IMR-90 (cell line): ENCODE measurements at regions not wholly inside any gene's neighbourhood (a gene's known extent, or its start where the extent isn't known, plus 50 kb on each side); places are given as distances from the start of the nearest gene placed in this dataset.

ENCODE experiments used
- ATAC-seq: fragments of 200-7000 bp; cut with Tn5 transposase; 2 replicates; pipeline ENCODE4 v1.9.1; 2020; ENCODE audit warnings: low read depth, mild to moderate bottlenecking, moderate library complexity
- BruUV-seq: library from RNA; stranded (reverse); fragments of 400-500 nt; replicated peaks from 2 replicates; lab custom pipeline; 2021; lab: Mats Ljungman, UMichigan
- CTCF ChIA-PET: fragments of 300-600 bp; formaldehyde crosslinking; extraction: SDS; loops from one replicate; lab custom pipeline; 2021; ENCODE audit warnings: antibody characterized with exemption; lab: Yijun Ruan, JAX
- POLR2A ChIA-PET: fragments of 300-600 bp; sonication (Branson Sonifier 250); formaldehyde crosslinking; loops from one replicate; lab custom pipeline; 2022; ENCODE audit warnings: antibody characterized with exemption; ENCODE audit not compliant: unreplicated experiment; lab: Charles Lee
- DNase-seq: peaks from one replicate; pipeline ENCODE4 v3.0.0; 2013
- H2AFZ ChIP-seq: replicated peaks from 2 replicates; pipeline ENCODE3; 2013; ENCODE audit warnings: low read length, mild to moderate bottlenecking; ENCODE audit not compliant: poor library complexity
- H2AK5ac ChIP-seq: 2 replicates; pipeline ENCODE4 v1.6.1; 2013; ENCODE audit warnings: low read depth, low read length, inconsistent platforms
- H2AK9ac ChIP-seq: replicated peaks from 2 replicates; pipeline ENCODE3; 2013; ENCODE audit warnings: mild to moderate bottlenecking, low read depth, low read length, moderate library complexity; ENCODE audit not compliant: poor library complexity
- H2BK120ac ChIP-seq: 2 replicates; pipeline ENCODE4 v1.6.1; 2013; ENCODE audit warnings: low read depth, low read length, inconsistent platforms
- H2BK15ac ChIP-seq: 3 replicates; pipeline ENCODE4 v1.6.1; 2013; ENCODE audit warnings: low read depth, low read length, inconsistent platforms
- H2BK20ac ChIP-seq: 2 replicates; pipeline ENCODE4 v1.6.1; 2013; ENCODE audit warnings: low read depth, mild to moderate bottlenecking, inconsistent platforms, low read length, moderate library complexity
- H2BK5ac ChIP-seq: 2 replicates; pipeline ENCODE4 v1.6.1; 2013; ENCODE audit warnings: mild to moderate bottlenecking, low read depth, low read length, inconsistent platforms; ENCODE audit not compliant: poor library complexity, severe bottlenecking
- H3K14ac ChIP-seq: replicated peaks from 2 replicates; pipeline ENCODE4 v1.6.1; 2013; ENCODE audit warnings: low read depth, low read length, inconsistent platforms
- H3K18ac ChIP-seq: 2 replicates; pipeline ENCODE4 v1.6.1; 2013; ENCODE audit warnings: low read depth, low read length, control low read depth
- H3K23ac ChIP-seq: 2 replicates; pipeline ENCODE4 v1.6.1; 2013; ENCODE audit warnings: low read depth, low read length, inconsistent platforms
- H3K27ac ChIP-seq: 2 replicates; pipeline ENCODE4 v1.5.1; 2013; ENCODE audit warnings: mild to moderate bottlenecking, control low read depth, low read length; ENCODE audit not compliant: insufficient read depth
- H3K27me3 ChIP-seq: 2 replicates; pipeline ENCODE4 v1.6.1; 2013; ENCODE audit warnings: low read length; ENCODE audit not compliant: control insufficient read depth, insufficient read depth
- H3K36me3 ChIP-seq: 2 replicates; pipeline ENCODE4 v1.6.1; 2013; ENCODE audit warnings: low read length, mixed read lengths; ENCODE audit not compliant: control insufficient read depth, insufficient read depth
- H3K4ac ChIP-seq: 2 replicates; pipeline ENCODE4 v1.6.1; 2013; ENCODE audit warnings: low read depth, low read length, inconsistent platforms
- H3K4me1 ChIP-seq: 2 replicates; pipeline ENCODE4 v1.6.1; 2013; ENCODE audit warnings: low read length, mixed read lengths; ENCODE audit not compliant: control insufficient read depth, insufficient read depth
- H3K4me2 ChIP-seq: 2 replicates; pipeline ENCODE4 v1.6.1; 2013; ENCODE audit warnings: low read depth, mild to moderate bottlenecking, control low read depth, low read length, moderate library complexity
- H3K4me3 ChIP-seq: 2 replicates; pipeline ENCODE4 v1.5.1; 2013; ENCODE audit warnings: low read depth, mild to moderate bottlenecking, control low read depth, low read length, moderate library complexity; ENCODE audit not compliant: insufficient read depth
- H3K56ac ChIP-seq: 2 replicates; pipeline ENCODE4 v1.6.1; 2013; ENCODE audit warnings: low read length, inconsistent platforms; ENCODE audit not compliant: insufficient read depth; ENCODE audit errors: extremely low read depth
- H3K79me1 ChIP-seq, 2 experiments: 2 replicates each; pipeline ENCODE4 v1.6.1; 2013; ENCODE audit warnings: low read length in 2 of 2, inconsistent platforms in 1 of 2, low read depth in 1 of 2
- H3K9ac ChIP-seq: 2 replicates; pipeline ENCODE4 v1.6.1; 2013; ENCODE audit warnings: low read depth, low read length, control low read depth
- H3K9me1 ChIP-seq: 2 replicates; pipeline ENCODE4 v1.6.1; 2013; ENCODE audit warnings: low read length, inconsistent platforms; ENCODE audit not compliant: insufficient read depth
- H3K9me3 ChIP-seq: 2 replicates; pipeline ENCODE4 v1.6.1; 2013; ENCODE audit warnings: low read length; ENCODE audit not compliant: control insufficient read depth, insufficient read depth
- H4K20me1 ChIP-seq: 2 replicates; pipeline ENCODE4 v1.6.1; 2013; ENCODE audit warnings: low read length, inconsistent platforms; ENCODE audit not compliant: insufficient read depth
- H4K5ac ChIP-seq: 2 replicates; pipeline ENCODE4 v1.6.1; 2013; ENCODE audit warnings: mild to moderate bottlenecking, low read depth, low read length, control low read depth
- H4K8ac ChIP-seq, 2 experiments: 2 replicates each; pipeline ENCODE4 v1.6.1; 2013; ENCODE audit warnings: low read depth in 2 of 2, low read length in 2 of 2, control low read depth in 1 of 2, inconsistent platforms in 1 of 2
- H4K91ac ChIP-seq: 2 replicates; pipeline ENCODE4 v1.6.1; 2013; ENCODE audit warnings: low read depth, low read length, inconsistent platforms; ENCODE audit not compliant: insufficient read depth
- CHD1 ChIP-seq: IDR thresholded peaks from 2 replicates; pipeline ENCODE4 v1.6.1; 2012; ENCODE audit warnings: low read depth, low read length, improper control_type of control experiment
- FOS ChIP-seq: fragments of 150-350 bp; IDR thresholded peaks from 2 replicates; pipeline ENCODE4 v1.6.1; 2016; ENCODE audit warnings: low read depth, low read length
- MAZ ChIP-seq: IDR thresholded peaks from 2 replicates; pipeline ENCODE4 v1.6.1; 2012; ENCODE audit warnings: low read depth, mild to moderate bottlenecking, low read length, improper control_type of control experiment, moderate library complexity, borderline replicate concordance
- POLR2A ChIP-seq: IDR thresholded peaks from 2 replicates; pipeline ENCODE4 v1.6.1; 2012; ENCODE audit warnings: mild to moderate bottlenecking, low read depth, low read length
- SMC3 ChIP-seq: fragments of 150-350 bp; IDR thresholded peaks from 2 replicates; pipeline ENCODE4 v1.6.1; 2016; ENCODE audit warnings: low read depth, mild to moderate bottlenecking, antibody characterized with exemption, low read length, moderate library complexity
- WGBS, 2 experiments: methylation state at CpG; one replicate each; pipeline versions ENCODE4 v1.1.5 to v1.1.7; 2013; ENCODE audit warnings: missing lambda C conversion rate in 2 of 2; ENCODE audit not compliant: insufficient read length in 1 of 2; ENCODE audit errors: extremely low coverage in 2 of 2; 5-methylcytosine and 5-hydroxymethylcytosine counted together
- dilution Hi-C: fragments of 300-500 bp; cut with HindIII; formaldehyde crosslinking; loops from one replicate; pipeline ENCODE4 v1.14.3; 2018; ENCODE audit warnings: low sequenced_read_pairs; ENCODE audit not compliant: unreplicated experiment
- in situ Hi-C: fragments of 300-500 bp; cut with MboI; formaldehyde crosslinking; loops from 3 replicates; pipeline ENCODE4 v1.14.3; 2019; ENCODE audit warnings: low sequenced_read_pairs, inconsistent platforms, mixed read lengths
- intact Hi-C: fragments of 100-400 bp; cut with micrococcal nuclease; formaldehyde crosslinking; loops from 2 replicates; pipeline ENCODE4 v1.10.0; 2022
- TF ChIP-seq, protein P1 (sequence below): fragments of 150-350 bp; IDR thresholded peaks from 2 replicates; pipeline ENCODE4 v1.6.1; 2016; ENCODE audit warnings: low read depth, mild to moderate bottlenecking, low read length, moderate library complexity, borderline replicate concordance

GRCh38 chr12:100703868-100704267 is 90.7 kb upstream of the ANO4 start:
- CTCF ChIA-PET, result interaction anchor here (0.5 kb wide), 1 partner anchor 1269 kb away, joined by 6 read pairs; no protein-coding TSS in a partner anchor
- Histone ChIP-seq H3K27me3 (no peaks in the 10 kb centered on the region; the same call in 1 of the 2 replicates), H2AK5ac (no peak overlapping the region), H3K4me2 (no peak overlapping the region), H2AK9ac (no peak overlapping the region), H3K9me3 (no peaks in the 10 kb centered on the region), H3K36me3 (no peaks in the 10 kb centered on the region), H3K18ac (no peak overlapping the region), H2BK15ac (no peak overlapping the region), H4K8ac (no peak overlapping the region), H3K56ac (no peak overlapping the region), H3K4ac (no peak overlapping the region), H2AFZ (no peak overlapping the region), H3K9me1 (peaks cover 3% of the 10 kb centered on the region; the same call in 1 of the 2 replicates), H2BK120ac (no peak overlapping the region), H2BK5ac (no peak overlapping the region), H4K20me1 (no peaks in the 10 kb centered on the region), H4K91ac (no peak overlapping the region), H3K14ac (no peak overlapping the region), H3K27ac (no peak overlapping the region), H3K79me1 (no peaks in the 10 kb centered on the region), H4K5ac (no peak overlapping the region), H3K23ac (no peak overlapping the region), H2BK20ac (no peak overlapping the region), H3K9ac (no peak overlapping the region), H3K4me1 (peaks cover 2% of the 10 kb centered on the region; the same call in 1 of the 2 replicates), H3K4me3 (no peak overlapping the region)
- ATAC-seq, result no peak
- dilution Hi-C loops, result no loop called here
- BruUV-seq, result no TSS peak
- intact Hi-C loops, result no loop called here
- in situ Hi-C loops, result no loop called here
- TF ChIP-seq, protein P1, sequence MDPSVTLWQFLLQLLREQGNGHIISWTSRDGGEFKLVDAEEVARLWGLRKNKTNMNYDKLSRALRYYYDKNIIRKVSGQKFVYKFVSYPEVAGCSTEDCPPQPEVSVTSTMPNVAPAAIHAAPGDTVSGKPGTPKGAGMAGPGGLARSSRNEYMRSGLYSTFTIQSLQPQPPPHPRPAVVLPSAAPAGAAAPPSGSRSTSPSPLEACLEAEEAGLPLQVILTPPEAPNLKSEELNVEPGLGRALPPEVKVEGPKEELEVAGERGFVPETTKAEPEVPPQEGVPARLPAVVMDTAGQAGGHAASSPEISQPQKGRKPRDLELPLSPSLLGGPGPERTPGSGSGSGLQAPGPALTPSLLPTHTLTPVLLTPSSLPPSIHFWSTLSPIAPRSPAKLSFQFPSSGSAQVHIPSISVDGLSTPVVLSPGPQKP, result no peak
- TF ChIP-seq MAZ (no peak), FOS (no peak), CHD1 (no peak), SMC3 (no peak), POLR2A (no peak)
- WGBS, 2 experiments, result no CpG with 5 or more reads among the region's 2 CpGs
- no peak for DNase-seq
- POLR2A ChIA-PET, result no interaction called here
